ENCODE measurements at regions not wholly inside any gene's neighbourhood (a gene's known extent, or its start where the extent isn't known, plus 50 kb on each side); places are given as distances from the start of the nearest gene placed in this dataset.

- TF ChIP-seq, protein P1, sequence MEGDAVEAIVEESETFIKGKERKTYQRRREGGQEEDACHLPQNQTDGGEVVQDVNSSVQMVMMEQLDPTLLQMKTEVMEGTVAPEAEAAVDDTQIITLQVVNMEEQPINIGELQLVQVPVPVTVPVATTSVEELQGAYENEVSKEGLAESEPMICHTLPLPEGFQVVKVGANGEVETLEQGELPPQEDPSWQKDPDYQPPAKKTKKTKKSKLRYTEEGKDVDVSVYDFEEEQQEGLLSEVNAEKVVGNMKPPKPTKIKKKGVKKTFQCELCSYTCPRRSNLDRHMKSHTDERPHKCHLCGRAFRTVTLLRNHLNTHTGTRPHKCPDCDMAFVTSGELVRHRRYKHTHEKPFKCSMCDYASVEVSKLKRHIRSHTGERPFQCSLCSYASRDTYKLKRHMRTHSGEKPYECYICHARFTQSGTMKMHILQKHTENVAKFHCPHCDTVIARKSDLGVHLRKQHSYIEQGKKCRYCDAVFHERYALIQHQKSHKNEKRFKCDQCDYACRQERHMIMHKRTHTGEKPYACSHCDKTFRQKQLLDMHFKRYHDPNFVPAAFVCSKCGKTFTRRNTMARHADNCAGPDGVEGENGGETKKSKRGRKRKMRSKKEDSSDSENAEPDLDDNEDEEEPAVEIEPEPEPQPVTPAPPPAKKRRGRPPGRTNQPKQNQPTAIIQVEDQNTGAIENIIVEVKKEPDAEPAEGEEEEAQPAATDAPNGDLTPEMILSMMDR (IDR thresholded peaks at IDR 0.05; ENCODE audit: borderline replicate concordance, control extremely low read depth, extremely low read depth, insufficient read depth, missing control alignments), result no peak
- in situ Hi-C loops (cut with MboI; ENCODE audit: low sequenced_read_pairs, unreplicated experiment), result no loop called here
These were observed 87.4 kb downstream of the ELAPOR2 start for GRCh38 chr7:86972072-86972471.

DNA sequence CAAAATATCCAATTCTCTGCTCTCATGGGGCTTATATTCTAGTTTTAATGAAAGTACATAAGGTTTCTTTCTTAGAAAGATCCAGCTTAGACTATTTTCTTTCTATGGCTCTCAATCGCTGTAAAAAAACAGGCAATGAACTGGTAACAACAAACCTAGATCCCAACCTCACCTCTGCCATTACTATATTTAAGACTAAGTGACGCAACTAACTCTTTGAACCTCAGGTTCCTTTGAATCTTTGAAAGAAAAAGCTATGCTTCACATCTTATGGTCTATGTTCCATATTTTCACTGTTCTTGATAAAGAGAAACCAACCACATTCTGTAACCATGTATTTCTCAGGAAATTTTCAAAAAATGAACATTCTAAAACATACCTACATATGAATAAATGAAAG is 88.5 kb downstream of the ELAPOR2 start:
- in situ Hi-C loops (cut with MboI; ENCODE audit: low sequenced_read_pairs, unreplicated experiment), result no loop called here
- DNase-seq (ENCODE audit: low spot score), result no peak
- TF ChIP-seq, protein P1 (IDR thresholded peaks at IDR 0.05; ENCODE audit: borderline replicate concordance, control extremely low read depth, extremely low read depth, insufficient read depth, missing control alignments), result no peak

More at GRCh38 chr7:86972072-86972471, 87.4 kb downstream of the ELAPOR2 start:
- no peak for DNase-seq (ENCODE audit: low spot score)

DNA sequence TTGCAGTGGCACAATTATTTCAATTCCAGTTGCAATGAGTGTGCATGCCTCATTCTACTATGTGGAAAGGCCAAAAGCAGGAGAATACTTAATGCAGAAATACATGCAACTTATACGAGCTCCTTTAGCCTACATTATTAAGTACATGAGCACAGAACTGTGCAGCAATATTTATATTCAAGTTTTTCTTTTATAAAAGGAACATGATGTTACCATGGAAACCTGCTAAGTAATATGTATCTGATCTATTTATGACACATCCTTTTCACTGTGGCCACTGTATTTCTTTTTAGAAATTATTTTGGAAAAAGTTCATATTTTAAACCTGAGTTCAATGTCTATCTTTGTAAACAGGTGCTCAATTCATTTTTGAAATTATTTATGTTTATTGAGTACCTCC is 88.9 kb downstream of the ELAPOR2 start:
- TF ChIP-seq, protein P1 (IDR thresholded peaks at IDR 0.05; ENCODE audit: borderline replicate concordance, control extremely low read depth, extremely low read depth, insufficient read depth, missing control alignments), result no peak
- in situ Hi-C loops (cut with MboI; ENCODE audit: low sequenced_read_pairs, unreplicated experiment), result no loop called here
- DNase-seq (ENCODE audit: low spot score), result no peak

DNA sequence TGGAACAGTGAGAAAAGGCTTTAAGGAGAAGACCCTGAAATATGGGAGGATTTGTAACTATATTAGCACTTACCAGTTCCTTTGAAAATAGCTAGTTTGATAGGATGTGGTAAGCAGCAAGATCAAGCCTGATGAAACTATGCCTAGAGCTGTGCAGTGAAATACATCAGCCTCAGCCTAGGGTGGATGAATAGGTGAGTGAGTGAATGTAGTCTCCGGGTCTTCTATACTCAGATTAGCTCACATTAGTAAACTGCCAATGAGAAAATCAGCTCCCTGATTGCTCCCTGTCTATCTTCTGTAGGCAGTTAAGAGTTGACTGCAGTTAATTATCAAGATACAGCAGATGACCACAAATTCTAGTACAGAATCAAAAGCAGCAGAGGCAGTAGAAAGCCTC is 89.6 kb downstream of the ELAPOR2 start:
- DNase-seq (ENCODE audit: low spot score), result no peak
- in situ Hi-C loops (cut with MboI; ENCODE audit: low sequenced_read_pairs, unreplicated experiment), result no loop called here
- TF ChIP-seq, protein P1 (IDR thresholded peaks at IDR 0.05; ENCODE audit: borderline replicate concordance, control extremely low read depth, extremely low read depth, insufficient read depth, missing control alignments), result no peak

DNA sequence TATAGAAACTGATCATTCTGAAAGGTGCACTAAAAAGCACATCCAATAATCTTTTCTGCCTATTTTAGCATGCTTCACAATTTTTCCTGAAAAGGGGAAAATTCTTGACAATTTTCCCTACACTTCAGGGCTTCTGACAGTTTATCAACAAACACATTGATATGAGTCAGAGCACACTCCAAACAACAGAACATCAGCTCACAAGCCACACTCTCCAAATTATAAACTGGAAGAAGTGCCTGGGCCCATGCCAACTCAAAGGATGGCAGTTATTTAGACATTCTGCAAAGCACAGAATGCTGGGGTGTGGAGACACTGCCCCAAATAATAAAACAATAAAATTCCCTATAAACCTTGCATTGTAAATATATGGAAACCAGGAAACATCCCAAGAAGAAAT is 90.8 kb downstream of the ELAPOR2 start:
- in situ Hi-C loops (cut with MboI; ENCODE audit: low sequenced_read_pairs, unreplicated experiment), result no loop called here
- TF ChIP-seq, protein P1 (IDR thresholded peaks at IDR 0.05; ENCODE audit: borderline replicate concordance, control extremely low read depth, extremely low read depth, insufficient read depth, missing control alignments), result no peak
- DNase-seq (ENCODE audit: low spot score), result no peak

DNA sequence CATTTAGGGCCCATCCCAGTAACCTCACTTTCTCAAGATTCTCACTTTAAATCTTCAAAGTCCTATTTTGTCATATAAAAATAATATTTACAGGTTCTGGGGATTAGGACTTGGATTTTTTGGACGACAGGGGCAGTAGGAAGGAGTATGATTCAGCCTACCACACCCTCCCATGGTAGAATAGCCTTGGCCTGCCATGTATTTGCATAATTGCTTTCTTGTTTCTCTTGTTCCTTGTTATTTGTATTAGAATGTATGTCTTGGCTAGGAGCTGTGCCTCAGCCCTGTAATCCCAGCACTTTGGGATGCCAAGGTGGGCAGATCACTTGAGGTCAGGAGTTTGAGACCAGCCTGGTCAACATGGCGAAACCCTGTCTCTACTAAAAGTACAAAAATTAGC is 92.5 kb downstream of the ELAPOR2 start:
- no peak for DNase-seq (ENCODE audit: low spot score)
- in situ Hi-C loops (cut with MboI; ENCODE audit: low sequenced_read_pairs, unreplicated experiment), result no loop called here
- TF ChIP-seq, protein P1 (IDR thresholded peaks at IDR 0.05; ENCODE audit: borderline replicate concordance, control extremely low read depth, extremely low read depth, insufficient read depth, missing control alignments), result no peak

DNA sequence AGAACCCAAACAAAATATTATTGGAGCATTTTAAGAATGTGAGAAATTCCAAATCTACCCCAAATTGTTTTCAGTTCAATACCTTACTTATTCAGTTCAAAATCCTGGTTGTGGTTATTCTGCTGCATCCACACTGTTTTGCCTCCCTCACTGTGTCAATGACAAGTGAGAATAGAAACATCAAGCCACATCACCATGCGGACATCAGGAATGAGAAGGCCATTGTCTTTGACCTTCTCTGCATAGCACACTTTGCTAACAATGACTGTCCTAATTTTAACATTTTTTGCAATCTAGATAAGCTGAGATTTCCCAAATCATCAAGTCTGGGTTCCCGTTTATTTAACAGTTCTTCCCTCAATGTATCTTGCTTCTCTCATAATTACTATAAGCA is 93.7 kb downstream of the ELAPOR2 start:
- in situ Hi-C loops (cut with MboI; ENCODE audit: low sequenced_read_pairs, unreplicated experiment), result no loop called here
- no peak for DNase-seq (ENCODE audit: low spot score)
- TF ChIP-seq, protein P1 (IDR thresholded peaks at IDR 0.05; ENCODE audit: borderline replicate concordance, control extremely low read depth, extremely low read depth, insufficient read depth, missing control alignments), result no peak

All from GM13976 (cell line).